NCI-H1105 (cell line): ENCODE measurements at regions not wholly inside any gene's neighbourhood (a gene's known extent, or its start where the extent isn't known, plus 50 kb on each side); places are given as distances from the start of the nearest gene placed in this dataset.

ENCODE experiments used
- DNase-seq: peaks from one replicate; lab custom pipeline; 2025; lab: John Stamatoyannopoulos, UW

DNA sequence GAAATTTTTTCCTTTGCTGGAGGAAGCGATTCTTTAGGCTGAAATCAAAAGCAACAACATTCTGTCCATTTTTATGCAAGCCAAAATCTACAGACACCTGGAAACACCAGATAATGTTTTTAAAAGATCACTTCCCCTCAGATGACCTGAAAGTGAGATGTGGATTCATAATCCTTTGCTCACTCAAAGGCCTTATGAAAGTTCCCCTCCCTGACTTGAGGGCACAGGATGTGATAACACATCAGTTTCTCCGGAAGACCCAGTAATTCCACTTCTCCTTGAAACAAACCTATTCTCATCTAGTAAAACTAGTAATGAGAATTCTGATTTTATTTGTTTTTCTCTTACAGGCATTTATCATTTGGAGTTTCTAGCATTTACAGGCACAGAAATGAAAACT is 218.3 kb upstream of the RND3 start:
- DNase-seq: no peak

DNA sequence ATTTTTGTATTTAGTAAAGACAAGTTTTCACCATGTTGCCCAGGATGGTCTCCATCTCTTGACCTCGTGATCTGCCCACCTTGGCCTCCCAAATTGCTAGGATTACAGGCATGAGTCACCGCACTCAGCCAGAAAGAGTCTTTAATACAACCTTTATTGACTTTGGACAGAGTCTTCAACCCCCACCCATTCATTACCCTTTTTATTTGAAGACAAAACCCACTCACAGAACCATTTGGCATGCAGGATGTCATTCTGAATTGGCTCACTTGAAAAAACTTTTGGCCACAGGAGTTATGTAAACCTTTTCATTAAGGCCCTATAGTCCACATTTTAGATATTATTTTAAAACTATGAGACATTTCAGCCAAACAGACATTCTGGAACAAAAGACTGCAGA is 217.9 kb upstream of the RND3 start:
- no peak for DNase-seq

DNA sequence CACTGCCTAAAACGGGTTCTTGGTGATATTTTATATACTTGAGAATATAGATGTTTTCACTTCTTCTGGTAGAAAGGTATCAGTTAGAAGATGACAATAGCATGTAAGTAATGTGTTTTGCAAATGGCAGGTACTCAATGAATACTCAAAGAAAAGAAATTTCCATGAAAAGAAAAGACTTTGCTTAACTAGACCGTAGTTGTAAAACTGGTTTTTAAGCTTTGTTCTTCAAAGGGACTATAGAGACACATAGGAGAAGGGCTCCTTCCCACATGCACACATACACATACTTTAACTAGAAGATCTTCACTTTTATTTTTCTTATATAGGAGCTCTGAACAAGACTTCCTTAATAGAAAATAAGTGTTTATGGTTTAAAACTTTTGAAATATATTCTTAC is 215.3 kb upstream of the RND3 start:
- no peak for DNase-seq

DNA sequence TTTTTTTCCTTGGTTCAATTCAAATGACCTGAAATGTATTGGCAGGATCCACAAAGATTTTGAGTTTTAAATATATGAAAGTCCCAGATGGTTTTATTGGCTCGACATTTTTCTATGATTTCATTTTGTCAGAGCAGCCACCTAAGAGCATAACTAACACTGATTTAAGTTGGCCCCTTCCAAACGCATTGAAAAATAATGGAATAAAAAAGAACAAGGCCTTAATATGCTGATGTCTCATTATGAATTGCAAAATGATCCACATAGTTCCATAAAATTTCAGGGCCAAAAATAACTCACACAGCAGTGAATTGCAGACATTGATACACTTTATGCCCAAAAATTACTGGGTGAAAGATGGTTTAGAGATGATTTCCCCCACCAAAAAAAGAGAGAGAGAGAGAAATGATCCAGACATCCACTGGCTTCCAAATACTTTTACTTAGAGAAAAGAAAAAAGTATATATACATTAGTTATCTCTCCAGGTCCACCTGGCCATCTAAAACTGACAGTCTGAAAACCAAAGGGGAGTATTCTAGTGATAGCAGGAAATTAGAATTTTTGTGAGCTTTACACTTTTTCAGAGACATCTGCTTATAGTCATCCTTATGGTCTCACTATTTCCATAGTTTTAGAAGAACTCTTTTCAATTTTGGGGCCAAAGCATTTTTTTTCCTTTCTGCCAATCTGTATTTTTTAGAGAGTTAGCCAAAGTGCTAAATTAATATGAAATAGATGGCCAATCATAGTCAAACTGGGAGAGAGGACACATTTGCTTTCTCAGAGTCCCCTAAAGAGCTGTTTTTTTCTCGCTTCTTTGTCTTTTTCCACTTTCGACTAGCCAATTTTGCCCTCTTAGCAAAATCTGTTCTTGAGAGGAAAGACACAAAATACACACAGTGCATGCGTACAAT is 213.5 kb upstream of the RND3 start:
- no peak for DNase-seq

DNA sequence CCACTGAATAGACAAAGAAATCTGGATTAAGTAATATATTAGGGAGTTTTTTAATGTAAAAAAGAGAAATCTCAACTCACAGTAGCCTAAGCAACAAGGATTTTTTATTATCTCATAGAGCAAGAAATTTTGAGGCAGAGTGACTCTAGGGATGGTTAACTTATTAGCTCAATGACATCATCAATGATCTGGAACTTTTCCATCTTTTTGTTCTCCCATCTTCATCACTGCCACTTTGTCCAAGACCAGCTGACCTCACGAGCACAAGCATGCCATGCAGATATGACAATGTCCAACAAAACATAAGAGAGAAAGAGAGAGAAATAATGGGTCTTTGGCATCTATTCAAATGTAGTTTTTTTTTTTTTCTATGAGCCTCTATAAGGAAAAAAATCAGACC is 211.8 kb upstream of the RND3 start:
- no peak for DNase-seq

DNA sequence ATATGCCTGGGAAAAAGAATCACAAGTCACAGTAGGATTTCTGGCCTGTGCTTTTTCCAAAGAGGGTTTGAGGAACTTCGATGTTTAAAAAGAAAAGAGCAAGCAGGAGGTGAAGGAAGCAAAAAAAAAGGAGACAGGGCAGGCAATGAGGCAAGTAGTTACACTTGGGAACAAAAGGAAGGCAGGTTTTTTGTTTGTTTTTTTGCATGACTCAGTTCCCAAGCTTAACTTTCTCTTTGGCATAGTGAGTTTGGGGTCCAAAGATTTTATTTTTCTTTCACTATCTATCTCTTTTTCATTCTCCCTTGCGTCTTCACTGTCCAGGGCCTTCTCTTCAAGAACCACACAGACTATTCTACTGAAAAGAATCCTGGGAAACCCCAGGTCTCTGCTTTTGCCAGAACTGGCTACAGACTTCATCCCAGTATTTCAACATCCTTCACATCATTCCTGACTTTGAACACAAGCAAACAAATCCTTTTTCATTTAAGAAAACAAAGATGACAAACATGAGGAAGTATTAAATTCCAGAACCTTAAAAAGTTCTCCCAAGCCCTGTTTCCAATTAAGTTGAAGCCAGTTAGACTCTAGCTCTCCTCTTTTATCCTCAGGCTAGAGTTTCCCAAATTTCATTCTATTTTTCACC is 210.7 kb upstream of the RND3 start:
- DNase-seq: no peak

DNA sequence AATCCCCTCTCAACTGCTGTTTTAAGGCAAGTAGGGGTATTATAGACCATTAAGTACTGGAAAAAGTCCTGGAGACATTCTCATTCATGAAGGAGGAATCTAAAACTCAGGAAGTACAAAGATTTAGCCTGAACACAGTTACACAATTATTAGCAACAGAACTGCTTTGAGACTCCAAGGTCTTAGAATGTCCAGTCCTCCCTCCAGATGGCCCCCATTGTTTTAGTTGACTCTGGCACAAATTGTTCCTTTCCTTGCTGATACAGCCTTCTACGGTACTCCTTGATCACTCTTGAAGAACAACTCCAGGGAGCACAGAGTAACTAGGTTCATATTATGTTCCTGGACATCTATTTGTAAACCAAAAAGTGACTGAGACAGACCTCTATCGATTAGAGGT is 210.1 kb upstream of the RND3 start:
- no peak for DNase-seq

DNA sequence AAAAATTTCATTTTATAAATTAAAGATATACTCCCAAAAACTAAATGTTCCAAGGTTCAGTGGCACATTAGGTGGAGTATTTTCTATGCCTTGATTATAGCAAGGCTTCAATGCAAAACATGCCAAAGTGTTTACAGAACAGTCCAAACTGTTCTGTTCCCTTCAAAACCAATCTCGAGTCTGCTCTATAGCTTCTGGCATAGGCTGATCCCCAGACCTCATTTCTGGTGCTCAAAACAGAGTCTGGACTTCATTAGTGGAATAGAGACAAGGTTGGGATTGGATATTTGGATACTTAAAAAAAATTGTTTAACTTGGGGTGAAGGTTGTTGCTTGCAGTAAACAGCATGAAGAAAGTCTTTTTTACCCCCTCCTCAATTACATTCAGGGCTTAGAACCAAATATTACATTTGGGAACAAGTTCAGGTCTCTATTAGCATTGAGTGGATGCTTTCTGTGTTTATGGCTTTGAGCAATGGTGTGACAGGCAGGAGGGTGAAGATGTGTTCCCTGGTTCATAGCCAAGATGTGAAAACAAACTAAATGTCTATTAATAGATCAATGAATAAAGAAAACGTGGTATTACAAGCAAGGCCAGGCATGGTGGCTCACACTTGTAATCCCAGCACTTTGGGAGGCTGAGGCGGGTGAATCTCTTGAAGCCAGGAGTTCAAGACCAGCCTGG is 208.1 kb upstream of the RND3 start:
- DNase-seq: no peak

DNA sequence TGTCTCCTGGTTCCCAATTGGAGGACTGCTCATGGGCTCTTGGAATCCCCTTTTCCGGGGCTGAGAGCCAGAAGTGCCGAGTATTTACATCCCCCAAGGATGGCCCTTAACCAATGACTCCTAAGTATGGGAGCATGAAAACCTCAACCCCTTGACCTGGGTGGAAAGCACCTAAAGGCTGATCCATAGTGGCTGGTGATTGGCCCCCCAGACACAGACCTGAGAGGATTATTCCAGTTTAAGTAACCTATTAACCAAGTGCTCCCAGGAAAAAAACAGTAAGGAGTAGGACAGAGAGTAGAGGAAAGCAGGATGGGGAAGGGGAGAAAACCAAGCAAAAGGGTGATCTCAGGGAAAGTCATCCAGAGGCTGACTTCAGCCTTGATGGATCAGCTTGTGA is 206.1 kb upstream of the RND3 start:
- DNase-seq: no peak

DNA sequence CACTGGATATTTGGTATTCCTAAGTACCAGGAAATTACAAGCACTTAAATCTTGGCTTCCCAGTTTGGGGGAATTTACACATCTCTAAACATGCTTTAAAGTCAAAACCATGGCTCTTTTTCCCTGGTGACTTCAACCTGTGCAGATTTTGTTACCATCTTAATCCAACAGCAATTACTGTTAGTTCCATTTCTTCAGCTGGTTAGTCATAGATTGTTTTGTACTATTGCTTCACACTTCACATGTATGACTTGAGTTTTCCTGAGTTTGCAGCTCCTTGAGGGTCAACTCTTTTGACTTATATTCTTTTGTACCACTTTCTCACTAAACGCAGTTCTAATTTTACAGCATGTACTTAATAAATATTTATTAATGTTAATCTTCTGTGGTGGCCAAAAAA is 203.4 kb upstream of the RND3 start:
- no peak for DNase-seq

DNA sequence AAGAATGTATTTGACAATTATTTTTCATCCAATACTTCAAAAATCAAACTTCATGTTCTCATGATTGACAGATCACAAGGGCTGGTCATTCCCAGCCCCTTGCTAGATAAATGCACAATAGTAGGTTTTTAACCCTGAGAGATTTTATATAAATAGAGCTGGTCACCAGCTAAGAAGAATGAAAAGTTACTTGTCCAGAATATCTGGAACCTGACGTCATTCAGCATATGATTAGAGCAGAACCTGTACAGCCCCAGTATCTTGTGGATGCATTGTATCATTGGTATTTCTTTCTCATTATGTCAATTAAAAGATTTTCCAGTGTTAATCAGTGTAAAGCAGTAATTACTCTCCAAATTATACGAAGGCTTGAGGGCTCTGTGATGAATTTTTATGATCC is 202.8 kb upstream of the RND3 start:
- DNase-seq: no peak

DNA sequence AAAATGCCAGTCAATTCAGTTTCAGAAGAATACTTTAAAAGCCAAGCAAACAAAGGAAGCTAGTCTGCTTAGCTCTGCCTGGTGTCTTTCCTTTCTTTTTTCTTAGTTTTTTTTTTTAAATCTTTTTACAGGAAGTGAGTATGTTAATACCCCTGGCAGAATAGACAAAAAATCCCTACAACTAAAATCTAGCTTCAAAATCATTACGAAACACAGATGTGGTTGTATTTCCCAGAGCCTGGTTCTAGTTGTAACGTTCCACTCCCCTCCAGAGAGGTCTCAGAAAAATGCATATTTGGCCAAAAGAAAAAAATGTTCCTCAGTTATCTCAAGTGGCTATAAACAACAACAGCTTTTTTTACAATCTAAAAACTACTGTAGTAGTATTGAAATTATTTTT is 202.1 kb upstream of the RND3 start:
- DNase-seq: no peak

DNA sequence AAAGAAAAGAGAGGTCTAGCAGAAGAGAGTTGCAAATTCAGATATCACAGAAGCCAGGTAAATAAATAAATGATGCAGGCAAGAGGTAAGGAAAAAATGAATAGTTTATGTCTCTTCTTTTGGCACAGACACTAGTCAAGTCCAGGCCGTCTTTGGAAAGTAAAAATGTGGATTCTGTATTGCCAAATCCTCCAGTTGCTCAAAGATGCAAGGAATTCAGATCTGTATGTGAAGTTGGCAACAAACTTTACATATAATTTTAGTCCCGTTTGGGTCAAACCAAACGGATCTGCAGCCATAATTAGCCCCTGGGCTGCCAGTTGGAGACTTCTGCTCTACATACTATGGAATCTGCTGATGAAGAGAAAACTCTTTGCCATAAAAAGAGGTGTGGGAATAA is 200.5 kb upstream of the RND3 start:
- no peak for DNase-seq

DNA sequence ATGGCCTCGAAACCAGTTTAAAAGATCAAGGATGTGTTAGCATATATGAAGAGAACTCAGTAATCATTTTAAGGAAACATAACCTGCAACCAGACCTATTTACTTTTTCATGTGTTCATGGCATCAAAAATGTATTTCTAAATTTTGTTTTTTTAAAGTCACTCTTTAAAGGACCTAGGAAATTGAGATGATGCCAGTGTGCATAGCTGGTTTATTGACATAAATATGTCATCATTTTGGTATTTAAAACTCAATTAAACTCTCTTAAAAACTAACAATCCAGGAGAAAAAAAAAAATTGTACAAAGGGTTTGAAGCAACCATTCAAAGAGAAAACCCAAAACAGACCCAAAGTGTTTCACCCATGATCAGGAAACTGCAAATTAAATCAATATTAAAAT is 198.9 kb upstream of the RND3 start:
- no peak for DNase-seq

DNA sequence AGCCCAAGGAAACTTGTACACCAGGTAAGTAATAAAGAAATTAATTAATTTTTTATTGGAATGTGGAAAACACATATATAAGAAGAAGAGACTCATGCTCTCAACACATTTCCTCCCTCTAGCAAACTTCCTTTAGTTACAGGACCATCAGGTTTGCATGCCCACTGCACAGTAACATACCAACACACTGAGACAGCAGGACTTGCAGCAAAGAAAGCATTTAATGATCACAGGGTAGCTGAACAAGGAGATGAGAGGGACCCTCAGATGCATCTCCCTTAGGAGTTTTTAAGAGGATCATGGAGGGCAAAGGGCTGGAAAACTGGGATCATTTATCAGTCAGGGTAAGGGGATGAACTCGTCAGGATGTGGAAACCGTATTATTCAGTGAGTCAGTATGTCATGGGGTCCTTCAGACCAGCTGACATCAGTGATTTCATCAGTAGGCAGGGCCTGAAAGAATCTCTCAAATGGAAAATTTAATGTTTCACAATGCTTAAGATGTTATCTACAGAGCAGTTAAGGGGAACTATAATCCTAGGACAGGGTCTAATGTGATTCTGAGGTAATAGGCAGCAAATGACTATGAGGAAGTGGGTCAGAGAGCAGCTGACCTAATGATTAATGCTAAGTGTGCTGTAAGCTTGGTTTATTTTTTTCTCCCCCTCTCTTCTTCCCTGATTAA is 193.8 kb upstream of the RND3 start:
- no peak for DNase-seq

DNA sequence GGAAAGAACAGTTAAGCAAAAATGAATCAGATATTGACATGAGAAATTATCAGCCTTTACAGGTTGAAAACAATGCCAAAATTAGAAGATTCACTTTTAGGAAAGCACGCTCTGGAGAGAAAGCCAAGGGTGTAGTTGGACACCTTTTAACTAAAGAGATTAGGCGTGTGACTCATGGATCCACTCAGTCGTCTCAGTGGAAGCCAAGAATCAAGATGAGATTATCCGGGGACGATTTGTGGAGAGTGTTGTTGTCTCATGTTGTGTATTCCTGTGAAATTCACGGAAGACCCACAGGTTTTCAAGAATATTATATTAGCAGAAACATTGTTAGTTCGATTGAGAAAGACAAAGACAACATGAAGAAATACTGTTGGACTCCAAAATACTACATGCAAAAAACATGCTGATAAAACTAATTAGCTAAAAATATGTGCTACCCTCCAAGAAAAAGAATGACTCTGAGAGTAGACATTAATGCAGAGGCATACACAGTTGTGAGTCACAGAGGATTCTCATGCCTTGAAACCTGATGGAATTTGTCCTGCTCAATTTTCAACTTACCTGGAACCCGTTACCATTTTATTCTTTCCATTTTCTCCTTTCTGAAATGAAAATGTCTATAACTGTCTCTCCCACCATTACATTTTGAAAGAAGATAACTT is 192.1 kb upstream of the RND3 start:
- no peak for DNase-seq

DNA sequence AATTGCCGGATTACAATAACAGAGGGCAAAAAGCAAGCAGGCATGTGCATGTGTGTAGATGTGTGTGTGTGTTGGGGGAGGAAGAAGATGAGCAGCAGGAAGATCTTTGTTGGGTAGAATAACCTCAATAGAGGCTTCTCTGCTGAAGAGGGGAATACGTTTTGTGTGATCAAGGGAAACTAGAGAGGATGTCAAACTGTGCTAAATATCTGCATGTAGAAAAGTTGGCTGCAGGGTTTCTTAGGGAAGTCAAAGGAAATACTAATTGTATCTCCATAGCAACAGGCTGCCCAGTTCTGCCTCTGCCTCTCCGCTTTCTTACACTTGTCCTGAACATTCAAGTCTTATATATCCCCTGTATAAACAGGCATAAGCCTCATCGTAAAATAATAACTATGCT is 190.1 kb upstream of the RND3 start:
- no peak for DNase-seq

DNA sequence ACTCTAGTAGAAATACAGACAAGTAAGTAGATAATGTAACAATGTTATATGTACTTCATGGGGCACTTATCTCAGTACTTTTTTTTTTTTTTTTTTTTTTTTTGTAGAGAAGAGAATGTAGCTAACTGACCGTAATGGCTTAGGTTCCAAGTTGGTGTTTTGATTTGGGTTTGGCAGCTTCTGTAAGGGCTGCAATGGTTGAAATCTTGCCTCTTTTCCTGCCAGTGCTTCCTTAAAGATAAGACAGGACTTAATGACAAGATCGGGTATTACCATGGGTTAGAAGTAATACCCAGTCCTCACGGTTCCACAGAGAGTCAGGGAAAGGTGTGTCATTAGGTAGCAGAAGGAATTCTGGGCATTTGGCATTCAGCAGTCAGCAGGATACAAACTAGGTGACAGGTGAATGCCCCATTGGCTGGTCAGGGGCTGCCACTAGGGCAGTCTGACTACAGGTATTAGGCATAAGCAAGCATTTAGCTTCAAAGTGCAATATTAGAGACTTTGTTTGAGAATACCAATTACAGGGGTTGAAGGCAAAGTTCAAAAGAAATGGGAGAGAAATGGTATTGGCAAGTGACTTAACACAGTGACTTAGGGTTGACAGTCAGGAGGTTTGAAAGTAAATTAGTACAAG is 189.4 kb upstream of the RND3 start:
- no peak for DNase-seq

DNA sequence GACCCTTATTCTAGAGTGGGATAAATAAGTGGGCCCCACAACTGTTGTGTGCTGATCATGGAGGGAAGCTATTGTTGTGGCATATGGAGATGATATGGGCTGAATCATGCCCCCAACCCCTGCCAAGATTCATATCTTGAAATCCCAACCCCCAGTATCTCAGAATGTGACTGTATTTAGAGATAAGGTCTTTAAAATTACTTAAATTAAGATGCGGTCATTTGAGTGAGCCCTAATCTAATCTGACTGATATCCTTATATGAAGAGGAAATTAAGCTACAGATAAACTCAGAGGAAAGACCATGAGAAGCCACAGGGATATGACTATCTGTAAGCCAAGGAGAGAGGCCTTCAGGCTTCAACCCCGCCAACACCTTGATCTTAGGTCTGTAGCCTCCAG is 188.3 kb upstream of the RND3 start:
- no peak for DNase-seq

DNA sequence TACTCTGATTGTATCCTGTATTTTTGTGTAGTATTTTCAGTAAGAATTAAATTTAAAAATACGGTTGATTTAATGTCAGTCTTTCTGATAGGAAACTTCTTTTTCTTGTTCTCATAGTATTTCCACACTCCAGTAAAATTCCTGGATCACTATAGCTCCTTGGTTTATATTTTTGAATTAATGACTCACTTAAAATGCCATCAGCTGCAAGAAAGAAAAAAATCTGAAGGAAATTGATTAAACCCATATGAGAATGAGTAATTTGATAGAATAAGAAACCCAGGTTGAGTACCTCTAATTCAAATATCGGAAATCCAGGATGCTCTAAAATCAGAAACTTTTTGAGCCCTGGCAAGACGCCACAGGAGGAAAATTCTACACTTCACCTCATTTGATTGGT is 186.8 kb upstream of the RND3 start:
- DNase-seq: no peak

DNA sequence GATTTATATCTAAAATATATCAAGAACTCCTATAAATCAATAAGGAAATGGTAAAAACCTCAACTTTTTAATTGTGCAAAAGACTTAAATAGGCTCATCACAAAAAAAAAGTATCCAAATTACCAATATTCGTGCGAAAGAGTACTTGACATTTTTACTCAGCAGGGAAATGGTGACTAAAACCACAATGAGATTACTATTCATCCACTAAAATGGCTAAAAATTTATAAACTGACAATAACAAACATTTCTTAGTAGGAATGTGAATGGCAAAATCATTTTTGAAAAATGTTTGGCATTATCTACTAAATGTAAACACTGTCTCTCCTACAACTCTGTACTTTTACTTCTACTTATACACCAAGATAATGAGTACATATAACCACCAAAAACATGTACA is 184.8 kb upstream of the RND3 start:
- DNase-seq: no peak

DNA sequence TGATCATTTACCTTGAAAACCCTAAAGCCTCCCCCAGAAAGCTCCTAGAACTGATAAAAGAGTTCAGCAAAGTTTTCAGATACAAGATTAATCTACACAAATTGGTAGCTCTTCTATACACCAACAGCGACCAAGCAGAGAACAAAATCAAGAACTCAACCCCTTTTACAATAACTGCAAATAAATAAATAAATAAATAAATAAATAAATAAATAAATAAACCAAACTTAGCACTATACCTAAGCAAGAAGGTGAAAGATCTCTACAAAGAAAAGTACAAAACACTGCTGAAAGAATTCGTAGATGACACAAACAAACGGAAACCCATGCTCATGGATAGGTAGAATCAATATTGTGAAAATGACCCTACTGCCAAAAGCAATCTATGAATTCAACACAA is 182.0 kb upstream of the RND3 start:
- no peak for DNase-seq
